ENCODE measurements at regions not wholly inside any gene's neighbourhood (a gene's known extent, or its start where the extent isn't known, plus 50 kb on each side); places are given as distances from the start of the nearest gene placed in this dataset.
A peak's percentile ranks its signal among the peaks of the same experiment; 100 is the strongest.
"Not testable (repeated sequence)": the region's sequence is repeated elsewhere in the genome, so short reads cannot be mapped to it uniquely, and the experiment has no call there.

DNA sequence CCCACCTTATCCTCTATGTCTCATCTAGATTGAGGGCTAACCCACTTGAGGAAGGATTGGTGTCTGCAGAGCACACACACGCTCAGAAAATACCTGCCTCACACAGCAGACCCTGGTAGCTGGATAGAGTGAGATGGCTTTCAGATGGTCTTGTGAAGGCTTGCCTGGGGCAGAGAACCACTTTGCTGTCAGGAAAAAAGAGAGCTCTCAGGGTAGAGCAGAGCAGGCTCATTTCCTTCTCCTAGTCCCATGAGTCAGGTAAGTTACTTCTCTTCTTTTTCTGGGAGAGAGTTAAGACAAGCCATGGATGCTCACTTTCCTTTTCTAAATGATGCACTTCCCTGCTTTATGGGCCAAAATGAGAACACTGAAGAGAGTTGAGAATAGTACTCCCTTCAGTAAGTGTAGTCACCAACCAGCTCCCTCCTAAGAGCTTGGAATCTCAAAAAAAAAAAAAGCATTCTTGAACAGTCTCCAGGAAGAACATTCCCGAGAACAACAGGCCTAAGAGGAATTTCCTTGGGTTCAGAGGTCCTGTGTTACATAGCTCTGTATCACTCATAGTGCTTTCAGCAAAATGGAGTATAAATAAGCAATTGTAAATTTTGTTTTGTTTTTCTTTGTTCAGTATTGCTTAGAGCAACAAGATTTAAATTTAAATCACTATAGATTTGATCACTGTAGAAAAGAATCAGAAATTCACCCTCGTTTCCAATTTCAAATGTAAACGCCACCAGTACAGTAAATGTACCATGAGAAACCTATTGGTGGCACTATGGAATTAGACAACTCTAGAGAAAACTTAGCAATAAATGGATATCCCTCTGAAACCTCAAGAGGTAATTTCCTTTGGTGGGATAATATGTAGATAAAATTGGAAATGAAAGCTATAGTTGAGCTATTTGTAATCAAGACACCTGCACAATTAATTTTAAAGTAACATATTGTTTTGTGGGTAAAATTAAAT, 530.3 kb downstream of the RFPL4B start:
- no peak for DNase-seq
- ATAC-seq = peak; percentile 58
- intact Hi-C loops (cut with DNase I, micrococcal nuclease) = no loop called here

DNA sequence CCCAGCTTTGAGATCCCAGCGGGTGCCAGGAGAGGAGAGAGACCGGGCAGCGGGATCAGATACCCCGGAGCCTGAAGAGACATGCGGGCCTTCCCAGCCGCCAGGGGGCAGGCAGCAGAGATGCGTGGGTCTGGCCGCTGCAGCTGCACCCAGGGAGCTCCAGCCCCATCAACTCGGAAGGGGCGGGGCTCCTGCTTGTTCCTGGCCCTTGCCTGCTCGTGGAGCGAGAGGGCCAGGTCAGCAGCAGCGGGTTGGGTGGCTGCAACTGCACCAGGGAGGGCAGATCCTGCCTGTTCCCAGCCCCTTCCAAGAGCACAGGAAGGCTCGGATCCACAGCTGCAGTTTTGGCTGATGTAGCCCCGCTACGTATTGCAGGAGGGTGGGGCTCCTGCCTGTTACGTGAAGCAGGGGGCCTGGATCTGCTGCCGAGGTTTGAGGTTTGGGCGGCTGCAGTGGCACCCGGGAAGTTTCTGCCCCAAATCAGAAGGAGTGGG, 532.8 kb downstream of the RFPL4B start:
- ATAC-seq = peak; percentile 81
- intact Hi-C loops (cut with DNase I, micrococcal nuclease) = no loop called here
- peak in 1 of 2 donors; percentile 59 for DNase-seq

DNA sequence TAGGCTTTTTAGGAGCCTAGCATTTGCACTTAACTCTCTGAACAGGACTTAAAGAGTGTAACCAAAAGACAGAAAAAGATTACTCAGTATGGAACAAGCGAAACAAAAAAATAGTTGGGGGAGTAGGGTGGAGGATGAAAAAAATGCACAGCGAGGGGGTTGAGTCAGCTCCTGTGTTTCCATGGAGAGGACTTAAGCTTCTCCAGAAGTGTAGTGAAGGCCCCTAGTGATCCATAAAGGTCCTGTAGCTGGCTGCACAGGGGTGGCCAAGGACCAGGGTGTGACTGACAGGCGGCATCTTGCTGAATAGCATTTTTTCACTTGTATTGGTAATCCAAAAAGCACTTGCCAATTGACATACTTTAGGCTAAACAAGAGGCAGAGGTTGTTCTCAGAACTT, 533.9 kb downstream of the RFPL4B start:
- intact Hi-C loops (cut with DNase I, micrococcal nuclease) = no loop called here
- no peak for DNase-seq

DNA sequence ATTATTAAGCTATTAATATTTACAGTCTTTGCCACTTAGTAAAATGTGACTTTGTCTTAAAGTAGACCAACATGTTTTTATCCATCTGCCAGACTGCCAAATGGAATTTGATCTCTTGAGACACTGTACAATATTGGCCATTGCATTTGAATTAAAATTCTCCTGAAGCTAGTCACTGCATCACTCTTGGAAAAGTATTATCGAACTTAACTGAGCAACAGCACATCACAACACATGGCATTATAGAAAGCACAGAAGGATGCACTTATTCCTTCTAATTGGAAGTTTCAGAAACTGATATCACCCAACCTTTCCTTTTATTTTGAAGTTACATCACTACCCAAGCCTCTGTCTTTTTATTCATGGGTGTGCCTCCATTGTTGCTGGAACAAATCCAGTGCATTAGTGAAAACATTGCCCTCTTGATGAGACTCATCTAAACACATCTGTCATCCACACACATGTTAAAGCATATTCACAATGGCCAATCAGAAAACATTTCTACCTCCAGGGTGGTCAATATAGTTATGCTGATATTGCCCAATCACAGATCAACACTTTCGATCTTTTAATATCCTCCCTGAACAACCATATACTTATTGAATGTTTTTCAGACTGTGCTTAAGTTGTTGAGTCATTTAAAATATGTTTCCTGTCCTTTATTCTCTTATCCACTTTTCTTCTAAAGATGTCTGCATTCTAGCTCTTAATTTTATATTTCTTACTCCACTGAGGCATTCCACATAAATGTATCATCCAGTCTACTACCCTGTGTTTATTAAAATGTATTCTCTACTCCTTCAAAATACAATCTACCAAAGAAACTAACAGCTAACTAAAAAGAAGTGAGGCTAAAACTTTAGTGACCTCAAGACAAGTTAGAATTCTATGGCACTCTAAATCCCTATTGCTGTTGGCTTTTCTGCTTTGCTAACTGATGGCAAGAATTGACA, 535.0 kb downstream of the RFPL4B start:
- DNase-seq (no peak), ATAC-seq (no peak)
- intact Hi-C loops (cut with DNase I, micrococcal nuclease) = no loop called here

More for the DNA sequence above, 533.9 kb downstream of the RFPL4B start:
- no peak for ATAC-seq

DNA sequence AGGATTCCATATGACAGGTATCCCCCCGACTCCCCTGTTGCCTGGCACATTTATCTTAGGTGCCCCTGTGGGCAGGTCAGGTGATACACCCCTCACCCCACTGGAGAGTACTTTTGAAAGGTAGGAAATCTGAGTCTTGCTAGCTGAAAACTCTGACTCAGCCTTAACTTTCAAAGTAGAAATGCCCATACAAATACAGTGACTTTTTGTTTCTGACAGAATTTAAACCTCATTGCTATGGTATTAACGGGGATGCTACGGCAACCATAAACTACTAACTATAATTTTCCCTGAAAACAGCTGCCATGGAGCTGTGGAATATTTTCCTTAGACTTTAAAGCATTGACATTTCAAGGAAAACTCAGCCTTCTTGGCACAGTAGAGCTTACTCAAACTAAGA, 536.0 kb downstream of the RFPL4B start:
- intact Hi-C loops (cut with DNase I, micrococcal nuclease) = no loop called here
- DNase-seq (no peak), ATAC-seq (no peak)

DNA sequence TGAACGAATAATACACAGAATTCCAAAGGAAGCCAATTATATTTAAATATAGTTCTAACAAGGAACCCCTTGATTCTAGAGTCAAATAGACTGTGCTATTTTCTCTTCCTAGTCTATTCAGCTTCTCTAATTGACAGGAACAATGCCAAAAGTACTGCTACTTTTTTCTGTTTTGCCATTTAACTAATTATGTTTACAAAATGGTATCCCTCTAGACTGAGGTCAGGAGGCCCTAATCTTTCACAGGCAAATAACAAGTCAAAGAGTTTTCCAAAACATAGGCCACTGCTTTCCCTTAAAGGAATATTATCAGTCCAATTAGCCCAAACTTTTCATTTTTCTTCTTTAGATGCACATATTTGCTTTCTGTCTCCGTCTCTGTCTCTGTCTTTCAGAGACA, 539.3 kb downstream of the RFPL4B start:
- DNase-seq (no peak), ATAC-seq (no peak)
- intact Hi-C loops (cut with DNase I, micrococcal nuclease) = no loop called here

DNA sequence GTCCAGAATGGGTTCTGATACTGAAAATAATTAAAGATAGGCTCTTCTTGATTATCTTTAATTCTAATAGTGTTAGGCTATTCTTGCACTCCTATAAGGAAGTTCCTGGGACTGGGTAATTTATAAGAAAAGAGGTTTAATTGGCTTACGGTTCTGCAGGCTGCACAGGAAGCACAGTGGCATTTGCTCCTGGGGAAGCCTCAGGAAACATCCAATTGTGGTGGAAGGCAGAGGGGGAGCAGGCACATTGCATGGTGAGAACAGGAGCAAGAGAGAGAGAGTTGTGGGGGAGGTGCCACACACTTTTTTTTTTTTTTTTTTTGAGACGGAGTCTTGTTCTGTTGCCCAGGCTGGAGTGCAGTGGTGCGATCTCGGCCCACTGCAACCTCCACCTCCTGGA, 540.3 kb downstream of the RFPL4B start:
- intact Hi-C loops (cut with DNase I, micrococcal nuclease); DNase-seq; ATAC-seq: not testable (repeated sequence)

DNA sequence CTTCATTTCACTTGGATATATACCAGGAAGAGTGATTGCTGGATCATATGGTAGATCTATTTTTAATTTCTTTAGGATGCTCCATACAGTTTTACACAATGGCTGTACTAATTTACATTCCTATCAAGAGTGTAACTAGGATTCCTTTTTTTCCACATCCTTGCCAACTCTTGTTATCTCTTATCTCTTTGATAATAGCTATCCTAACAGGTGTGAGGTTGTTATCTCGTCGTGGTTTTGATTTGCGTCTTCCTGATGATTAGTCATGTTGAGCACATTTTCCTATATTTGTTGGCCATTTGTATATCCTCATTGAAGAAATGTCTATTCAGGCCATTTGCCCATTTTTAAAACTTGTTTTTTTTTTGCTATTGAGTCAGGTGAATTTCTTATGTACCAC, 552.4 kb downstream of the RFPL4B start:
- DNase-seq (no peak), ATAC-seq (no peak)
- intact Hi-C loops (cut with DNase I, micrococcal nuclease) = no loop called here

DNA sequence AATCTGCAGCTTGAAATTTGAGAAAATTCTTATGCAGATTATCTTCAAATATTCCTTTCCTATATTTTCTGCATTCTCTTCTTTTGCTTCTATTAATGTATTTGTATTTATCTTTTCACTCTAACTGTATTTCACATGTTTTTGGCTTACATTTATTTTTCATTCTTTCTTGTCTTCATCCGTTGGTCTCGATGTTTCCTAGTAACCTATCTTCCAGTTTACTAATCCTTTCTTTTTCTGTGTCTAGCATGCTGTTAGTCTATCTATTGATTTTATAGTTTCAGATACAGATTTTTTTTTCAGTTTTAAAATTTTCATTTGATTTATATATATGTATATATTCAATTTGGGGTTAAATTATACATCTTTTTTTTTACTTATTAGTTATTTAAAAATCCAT, 556.2 kb downstream of the RFPL4B start:
- DNase-seq (no peak), ATAC-seq (no peak)

DNA sequence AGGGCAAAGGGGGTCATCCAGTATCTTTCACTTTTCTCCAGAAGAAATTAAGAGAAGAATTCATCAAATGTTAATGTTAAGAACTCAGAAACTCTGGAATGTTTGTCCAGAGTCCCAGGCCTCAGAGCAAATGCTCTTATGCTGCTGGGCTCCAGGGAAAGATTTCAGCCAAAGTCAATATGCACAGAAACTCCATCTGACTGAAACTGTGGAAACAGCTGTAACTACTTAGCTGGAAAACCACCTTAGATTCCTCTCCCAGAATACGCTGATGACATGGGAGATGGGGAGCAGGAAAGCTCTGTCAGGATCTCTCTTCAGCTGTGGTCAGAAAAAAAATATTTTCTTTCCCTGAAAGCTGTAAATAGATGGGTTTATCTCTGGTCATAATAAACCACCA, 559.6 kb downstream of the RFPL4B start:
- ATAC-seq (no peak), DNase-seq (no peak)
- intact Hi-C loops (cut with DNase I, micrococcal nuclease) = no loop called here

More for the DNA sequence above, 556.2 kb downstream of the RFPL4B start:
- intact Hi-C loops (cut with DNase I, micrococcal nuclease) = no loop called here

DNA sequence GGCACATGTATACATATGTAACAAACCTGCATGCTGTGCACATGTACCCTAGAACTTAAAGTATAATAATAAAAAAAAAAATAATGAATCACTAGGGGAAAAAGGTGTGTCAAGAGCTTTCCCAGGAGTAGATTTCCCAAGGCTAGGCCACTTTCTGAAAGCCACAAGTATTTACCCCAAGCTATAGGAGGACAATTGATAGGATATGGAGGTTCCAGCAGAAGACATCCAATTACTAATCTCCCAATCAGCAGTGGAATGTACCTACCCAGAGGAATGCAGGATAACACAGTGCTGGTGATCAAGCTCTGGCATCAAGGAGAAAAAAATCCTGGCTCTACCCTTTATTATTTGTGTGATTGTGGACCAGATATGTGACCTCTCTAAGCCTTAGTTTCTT, 562.7 kb downstream of the RFPL4B start:
- ATAC-seq (no peak), DNase-seq (no peak)
- intact Hi-C loops (cut with DNase I, micrococcal nuclease) = no loop called here

DNA sequence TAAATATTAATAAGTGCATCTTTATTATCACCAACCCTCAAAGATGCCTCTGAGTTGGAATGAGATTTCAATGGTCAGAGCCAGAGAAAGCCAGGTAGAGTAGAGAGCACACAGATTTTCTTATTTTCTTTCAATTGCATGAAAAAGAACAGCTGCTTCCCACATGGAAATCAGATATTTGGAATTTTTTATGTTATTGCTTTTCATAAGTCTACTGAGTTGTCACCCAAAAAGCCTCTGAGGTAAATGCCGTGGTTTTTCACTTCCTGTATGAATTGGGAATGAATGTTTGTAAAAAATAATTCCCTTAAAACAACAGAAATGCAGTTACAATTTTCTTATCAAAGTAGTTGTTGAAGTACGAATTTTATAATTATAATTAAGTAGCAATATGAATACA, 563.1 kb downstream of the RFPL4B start:
- ATAC-seq (no peak), DNase-seq (no peak)
- intact Hi-C loops (cut with DNase I, micrococcal nuclease) = no loop called here

DNA sequence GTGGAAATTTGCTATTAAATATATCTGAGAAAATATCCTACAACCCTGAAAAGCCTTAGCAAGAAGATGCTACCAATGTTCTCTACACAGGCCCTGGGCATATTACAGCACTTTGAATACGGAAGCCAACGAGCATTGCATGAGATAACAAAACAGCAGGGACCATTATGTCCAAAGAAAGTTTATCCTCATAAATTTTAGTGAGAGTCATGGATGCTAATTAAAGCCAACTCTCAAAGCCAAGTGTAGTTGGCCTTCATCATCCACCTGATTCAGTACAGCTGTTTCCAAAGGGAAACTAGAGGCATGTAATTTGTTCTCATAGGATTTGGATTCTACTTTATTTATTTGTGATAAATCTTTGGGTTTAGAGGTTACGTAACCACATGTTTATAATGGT, 564.8 kb downstream of the RFPL4B start:
- ATAC-seq = no peak
- intact Hi-C loops (cut with DNase I, micrococcal nuclease) = no loop called here

DNA sequence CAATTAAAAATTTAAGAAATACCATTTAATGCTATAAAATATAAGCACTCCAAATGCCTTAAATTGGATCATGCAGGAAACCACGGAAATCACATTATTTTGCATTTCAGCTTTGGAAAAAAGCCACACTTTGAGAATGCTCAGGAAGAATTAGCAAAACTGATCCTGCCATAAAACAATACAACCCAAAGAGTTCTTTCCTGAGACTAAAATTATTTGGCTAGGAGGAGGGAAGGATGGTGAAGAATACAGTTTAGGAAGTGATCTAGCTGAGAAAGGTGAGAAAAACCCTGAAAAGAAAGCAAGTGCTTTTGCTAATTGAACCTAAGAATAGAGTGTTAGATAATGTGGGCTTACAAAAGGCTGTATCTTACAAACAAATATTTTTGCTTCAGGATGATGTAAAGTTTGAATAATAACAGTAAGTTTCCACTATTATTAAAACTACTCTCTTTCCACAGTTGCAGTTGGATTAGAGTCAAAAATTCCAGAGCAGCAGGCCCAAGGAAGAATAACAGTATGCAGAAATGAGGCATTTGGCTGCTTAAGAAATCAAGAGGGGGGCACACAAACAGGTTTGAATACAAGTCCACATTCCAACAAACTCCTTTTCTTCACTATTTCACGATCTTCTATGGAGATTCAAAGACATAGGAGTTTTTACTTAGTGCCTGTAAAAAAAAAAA, 565.4 kb downstream of the RFPL4B start:
- no peak for ATAC-seq
- intact Hi-C loops (cut with DNase I, micrococcal nuclease) = no loop called here

More for the DNA sequence above, 564.8 kb downstream of the RFPL4B start:
- DNase-seq = no peak

DNA sequence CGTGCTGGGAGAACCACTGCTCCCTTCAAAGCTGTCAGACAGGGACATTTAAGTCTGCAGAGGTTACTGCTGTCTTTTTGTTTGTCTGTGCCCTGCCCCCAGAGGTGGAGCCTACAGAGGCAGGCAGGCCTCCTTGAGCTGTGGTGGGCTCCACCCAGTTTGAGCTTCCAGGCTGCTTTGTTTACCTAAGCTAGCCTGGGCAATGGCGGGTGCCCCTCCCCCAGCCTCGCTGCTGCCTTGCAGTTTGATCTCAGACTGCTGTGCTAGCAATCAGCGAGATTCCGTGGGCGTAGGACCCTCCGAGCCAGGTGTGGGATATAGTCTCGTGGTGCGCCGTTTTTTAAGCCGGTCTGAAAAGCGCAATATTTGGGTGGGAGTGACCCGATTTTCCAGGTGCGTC, 572.6 kb downstream of the RFPL4B start:
- DNase-seq = peak in 1 of 2 donors; percentile 21
- not testable (repeated sequence) for ATAC-seq
- intact Hi-C loops (cut with DNase I, micrococcal nuclease) = loop anchor here in 1 of 2 donors (5.0 kb wide), 1 partner anchor 233 kb away; no protein-coding TSS in a partner anchor

More for the DNA sequence above, 565.4 kb downstream of the RFPL4B start:
- no peak for DNase-seq

DNA sequence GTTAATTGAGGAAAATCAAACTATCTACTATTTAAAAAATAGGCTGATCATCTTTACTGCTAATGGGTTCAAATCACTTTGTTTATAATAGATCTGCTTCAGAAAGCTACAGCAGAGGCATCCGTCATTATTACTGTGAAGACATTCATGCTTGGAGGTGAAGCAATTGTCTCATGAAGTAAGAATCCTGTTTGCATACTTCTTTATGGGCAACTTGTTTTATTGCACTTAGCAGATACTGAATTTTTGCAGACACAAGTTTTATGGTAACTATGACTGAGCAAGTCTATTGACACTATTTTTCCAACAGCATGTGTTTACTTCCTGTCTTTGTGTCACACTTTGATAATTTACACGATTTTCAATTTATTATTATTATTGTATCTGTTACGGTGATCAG, 573.9 kb downstream of the RFPL4B start:
- no peak for DNase-seq
- intact Hi-C loops (cut with DNase I, micrococcal nuclease) = loop anchor here in 1 of 2 donors (5.0 kb wide), 1 partner anchor 231 kb away; no protein-coding TSS in a partner anchor
- peak; percentile 85 for ATAC-seq

DNA sequence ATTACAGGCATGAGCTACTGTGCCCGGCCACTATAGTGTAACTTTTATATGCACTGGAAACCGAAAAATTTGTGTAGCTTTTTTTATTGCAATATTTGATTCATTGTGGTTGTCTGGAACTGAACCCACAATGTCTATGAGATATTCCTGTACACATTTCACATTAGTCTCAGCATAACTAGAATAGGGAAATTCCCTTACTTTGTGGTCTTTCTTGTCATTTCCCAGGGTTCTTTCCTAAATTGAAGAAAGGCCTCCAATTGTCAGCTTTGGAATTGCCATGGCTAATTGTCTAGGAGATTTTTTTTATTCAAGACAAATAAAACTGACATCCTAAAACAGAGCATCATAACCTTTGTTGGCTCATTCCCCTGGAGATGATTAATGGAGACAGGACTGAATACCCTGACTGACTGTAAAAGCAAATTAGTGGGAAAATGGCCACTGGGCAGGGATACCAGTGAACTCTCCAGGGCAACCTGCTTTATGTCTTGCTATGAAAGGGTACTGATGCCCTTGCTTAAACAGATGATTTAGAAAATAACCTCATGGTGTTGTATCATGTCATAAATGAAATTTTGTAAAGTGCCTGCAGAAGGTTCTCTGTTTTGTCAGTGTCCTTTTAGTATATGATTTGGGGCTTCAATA, 576.9 kb downstream of the RFPL4B start:
- ATAC-seq (no peak), DNase-seq (no peak)
- intact Hi-C loops (cut with DNase I, micrococcal nuclease) = loop anchor here in 1 of 2 donors (5.0 kb wide), 1 partner anchor 228 kb away; no protein-coding TSS in a partner anchor

DNA sequence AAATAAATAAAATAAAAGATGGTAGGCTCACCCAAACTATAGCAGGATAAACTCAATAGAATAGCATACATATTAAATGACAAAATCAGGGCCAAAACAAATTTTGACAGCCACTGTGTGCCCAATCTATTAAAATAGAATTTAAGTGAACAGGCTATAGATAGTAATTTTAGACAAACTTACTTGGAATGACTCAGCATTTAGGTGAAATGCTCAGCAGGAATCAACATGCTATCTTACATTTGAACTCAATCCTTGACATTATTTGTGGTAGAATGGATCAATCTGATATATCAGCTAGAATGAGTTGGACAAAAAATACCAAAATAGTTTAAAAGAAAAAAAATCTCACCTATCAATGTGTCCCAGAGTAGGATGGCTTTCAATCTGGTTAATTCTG, 578.6 kb downstream of the RFPL4B start:
- intact Hi-C loops (cut with DNase I, micrococcal nuclease) = no loop called here
- DNase-seq (no peak), ATAC-seq (no peak)
